BE2C (cell line): ENCODE measurements at regions not wholly inside any gene's neighbourhood (a gene's known extent, or its start where the extent isn't known, plus 50 kb on each side); places are given as distances from the start of the nearest gene placed in this dataset.

Experiments
- DNase-seq: peaks from one replicate; pipeline ENCODE4 v3.0.0-alpha.2; 2020
- H3K27me3 ChIP-seq: fragments of 250-450 bp; sonication (Bioruptor Pico); 2 replicates; pipeline ENCODE4 v1.5.1; 2020; ENCODE audit warnings: mild to moderate bottlenecking
- H3K36me3 ChIP-seq: fragments of 250-450 bp; sonication (Bioruptor Pico); 2 replicates; pipeline ENCODE4 v1.5.1; 2020; ENCODE audit warnings: mild to moderate bottlenecking
- H3K4me1 ChIP-seq: fragments of 250-450 bp; sonication (Bioruptor Pico); 2 replicates; pipeline ENCODE4 v1.5.1; 2020
- H3K4me3 ChIP-seq: 2 replicates; pipeline ENCODE4 v1.5.1; 2011; ENCODE audit warnings: low read depth, low read length
- H3K9me3 ChIP-seq: fragments of 250-450 bp; sonication (Bioruptor Pico); 2 replicates; pipeline ENCODE4 v1.5.1; 2020
- CTCF ChIP-seq: IDR thresholded peaks from 2 replicates; pipeline ENCODE4 v1.5.1; 2012; ENCODE audit warnings: mild to moderate bottlenecking, low read depth, low read length

DNA sequence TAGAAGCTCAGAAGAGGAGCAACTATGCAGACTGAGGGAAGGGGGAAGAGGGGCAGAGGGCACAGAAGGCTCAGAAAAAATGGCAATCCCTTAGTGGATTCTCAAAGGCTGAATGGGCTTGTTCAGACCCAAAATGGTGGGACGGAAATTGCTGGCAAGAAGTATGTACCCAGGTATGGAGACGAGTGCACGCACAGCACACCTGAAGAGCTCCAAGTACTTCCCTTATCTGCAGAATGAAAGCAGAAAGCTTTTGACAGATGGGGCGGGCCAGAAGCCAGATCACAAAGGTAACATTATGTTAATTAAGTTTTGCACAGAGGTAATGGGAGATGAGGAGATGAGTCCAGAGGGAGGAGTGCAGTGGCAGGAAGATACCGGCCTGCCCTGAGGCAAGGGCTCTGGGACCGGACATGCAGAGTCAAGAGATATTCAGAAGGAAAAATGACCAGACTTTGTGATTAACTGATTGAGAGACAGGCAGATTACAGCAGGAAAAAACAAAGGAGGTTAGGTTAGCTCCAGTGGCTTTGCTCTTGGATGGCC lies 138.1 kb upstream of the PIK3R1 start:
- TF ChIP-seq CTCF, result no peak
- no peaks in the 10 kb centered on the region for H3K36me3 ChIP-seq
- H3K4me3 ChIP-seq, result no peak overlapping the region
- no peaks in the 10 kb centered on the region for H3K9me3 ChIP-seq
- DNase-seq, result peak; percentile 60
- H3K27me3 ChIP-seq, result no peaks in the 10 kb centered on the region
- peaks cover 9% of the 10 kb centered on the region; the same call in 1 of the 2 replicates for H3K4me1 ChIP-seq

DNA sequence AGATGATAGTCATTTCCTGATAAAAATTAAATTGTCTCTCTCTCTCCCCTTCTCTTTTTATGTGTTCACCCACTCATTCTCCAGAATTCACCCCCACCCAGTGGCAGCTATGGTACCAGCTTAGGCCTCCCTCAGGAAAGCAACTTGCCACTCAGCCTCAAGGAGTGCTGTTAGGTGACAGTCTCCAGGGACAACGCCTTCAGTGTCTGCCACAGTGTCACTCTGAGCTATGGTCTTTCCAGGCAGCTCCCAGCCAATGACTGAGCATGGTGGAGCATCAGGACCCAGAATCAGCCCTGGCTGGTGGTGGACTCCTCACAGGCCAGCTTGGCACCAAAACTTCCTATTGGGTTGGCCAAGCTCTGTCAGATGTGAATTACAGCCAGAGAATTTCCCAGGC lies 140.9 kb upstream of the PIK3R1 start:
- no peaks in the 10 kb centered on the region for H3K36me3 ChIP-seq
- H3K4me3 ChIP-seq, result no peak overlapping the region
- no peaks in the 10 kb centered on the region for H3K9me3 ChIP-seq
- peak; percentile 10 for DNase-seq
- TF ChIP-seq CTCF, result no peak
- no peaks in the 10 kb centered on the region for H3K27me3 ChIP-seq
- peaks cover 9% of the 10 kb centered on the region; the same call in 1 of the 2 replicates for H3K4me1 ChIP-seq

DNA sequence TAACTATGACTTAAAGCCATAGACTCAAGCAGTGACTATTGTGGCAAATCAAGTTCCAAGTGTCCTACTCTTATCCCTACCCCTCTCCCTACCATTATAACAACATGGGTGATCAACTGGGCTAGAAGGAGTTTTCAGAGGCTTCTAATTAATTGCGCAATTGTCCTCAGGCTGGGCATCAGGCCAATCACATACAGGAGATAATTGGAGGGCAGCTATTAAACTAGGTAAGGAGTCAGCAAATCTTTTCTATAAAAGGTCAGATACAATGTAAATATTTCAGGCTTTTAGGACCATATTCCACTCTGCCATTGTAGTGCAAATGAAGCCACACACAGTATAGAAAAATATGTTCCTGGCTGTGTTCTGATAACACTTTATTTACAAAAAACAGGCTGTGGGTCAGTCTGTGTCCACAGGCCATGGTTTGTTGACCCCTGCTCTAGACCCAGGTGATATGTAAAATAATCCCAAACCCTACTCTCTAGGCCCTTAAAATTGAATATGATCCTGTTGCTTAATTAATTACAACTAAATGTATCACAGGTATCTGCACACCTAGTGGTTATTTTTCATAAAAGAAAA lies 141.4 kb upstream of the PIK3R1 start:
- Histone ChIP-seq H3K4me1 (peaks cover 9% of the 10 kb centered on the region; the same call in 1 of the 2 replicates), H3K4me3 (no peak overlapping the region), H3K9me3 (no peaks in the 10 kb centered on the region), H3K27me3 (no peaks in the 10 kb centered on the region), H3K36me3 (no peaks in the 10 kb centered on the region)
- no peak for TF ChIP-seq CTCF
- DNase-seq, result peak; percentile 22

DNA sequence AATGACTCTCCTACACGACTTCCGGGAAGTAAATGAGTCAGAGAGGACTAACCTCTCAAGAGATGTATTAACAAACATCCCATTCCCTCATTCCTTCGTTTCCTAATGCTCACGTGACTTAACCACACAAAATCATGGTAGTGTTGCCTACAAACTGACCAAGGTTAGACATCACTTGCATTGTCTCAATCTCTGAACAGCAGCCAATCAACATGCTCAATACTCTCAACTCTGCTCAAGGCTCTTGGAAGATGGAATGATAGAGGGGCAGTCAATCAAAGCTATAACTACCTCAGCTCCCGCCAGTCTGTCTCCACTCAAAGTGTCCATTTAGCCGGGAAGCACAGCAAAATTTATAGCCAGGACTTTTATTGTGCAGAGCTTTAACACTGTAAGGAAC lies 143.8 kb upstream of the PIK3R1 start:
- TF ChIP-seq CTCF, result no peak
- Histone ChIP-seq H3K4me3 (no peak overlapping the region), H3K9me3 (no peaks in the 10 kb centered on the region), H3K27me3 (no peaks in the 10 kb centered on the region), H3K36me3 (no peaks in the 10 kb centered on the region), H3K4me1 (peaks cover 9% of the 10 kb centered on the region; the same call in 1 of the 2 replicates)
- DNase-seq, result no peak

DNA sequence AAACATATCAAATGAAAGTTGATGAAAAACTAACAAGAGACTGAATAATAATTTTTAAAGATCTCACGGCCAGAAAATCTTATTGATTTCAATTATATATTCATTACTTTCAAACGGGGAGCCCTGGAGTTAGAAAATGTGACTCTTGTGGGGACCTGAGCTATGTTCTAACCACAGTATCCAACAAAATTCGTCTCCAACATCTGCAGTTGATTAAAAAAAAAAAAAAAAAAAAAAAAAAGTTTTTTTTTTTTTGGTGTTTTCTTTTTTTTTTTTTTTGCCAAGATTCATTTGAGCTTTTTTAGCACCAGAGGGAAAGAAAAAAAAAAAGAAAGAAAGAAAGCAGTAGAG lies 144.3 kb upstream of the PIK3R1 start:
- DNase-seq, result no peak

More for the DNA sequence above, 144.3 kb upstream of the PIK3R1 start:
- TF ChIP-seq CTCF, result no peak
- no peaks in the 10 kb centered on the region for H3K36me3 ChIP-seq
- no peak overlapping the region for H3K4me3 ChIP-seq
- H3K4me1 ChIP-seq, result peaks cover 9% of the 10 kb centered on the region; the same call in 1 of the 2 replicates
- no peaks in the 10 kb centered on the region for H3K27me3 ChIP-seq
- H3K9me3 ChIP-seq, result no peaks in the 10 kb centered on the region
